COLO668 (cell line): ENCODE measurements at regions not wholly inside any gene's neighbourhood (a gene's known extent, or its start where the extent isn't known, plus 50 kb on each side); places are given as distances from the start of the nearest gene placed in this dataset.
A peak's percentile ranks its signal among the peaks of the same experiment; 100 is the strongest.

Source experiments
- DNase-seq: peaks from one replicate; lab custom pipeline; 2025; ENCODE audit not compliant: unreplicated experiment; lab: John Stamatoyannopoulos, UW

GRCh38 chr1:38269923-38270848 is 223.6 kb upstream of the POU3F1 start:
- DNase-seq = no peak

DNA sequence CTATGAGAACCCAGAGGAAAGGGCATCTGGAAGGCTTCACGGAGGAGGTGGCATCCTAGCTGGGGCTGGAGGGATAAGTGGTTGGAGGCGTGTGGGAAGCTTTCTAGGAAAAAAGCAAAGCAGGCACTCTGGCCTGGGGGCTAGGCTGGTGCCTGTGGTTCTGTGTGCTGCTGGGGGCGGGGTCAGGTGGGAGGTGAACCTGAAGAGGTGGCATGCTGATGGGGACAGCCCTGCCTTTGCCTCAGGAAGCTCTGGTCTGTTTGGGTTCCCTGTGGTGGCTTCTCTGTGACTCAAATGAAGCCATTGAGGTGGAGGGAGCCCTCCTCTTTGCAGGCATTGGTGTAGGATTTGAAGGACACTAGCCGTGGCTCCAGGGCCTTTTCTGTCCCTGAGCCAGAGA is 221.6 kb upstream of the POU3F1 start:
- DNase-seq = no peak

- no peak for DNase-seq
Observed at GRCh38 chr1:38267037-38268036, 220.7 kb upstream of the POU3F1 start.

- peak; percentile 44 for DNase-seq
Observed at GRCh38 chr1:38266197-38266520, 219.6 kb upstream of the POU3F1 start.

DNA sequence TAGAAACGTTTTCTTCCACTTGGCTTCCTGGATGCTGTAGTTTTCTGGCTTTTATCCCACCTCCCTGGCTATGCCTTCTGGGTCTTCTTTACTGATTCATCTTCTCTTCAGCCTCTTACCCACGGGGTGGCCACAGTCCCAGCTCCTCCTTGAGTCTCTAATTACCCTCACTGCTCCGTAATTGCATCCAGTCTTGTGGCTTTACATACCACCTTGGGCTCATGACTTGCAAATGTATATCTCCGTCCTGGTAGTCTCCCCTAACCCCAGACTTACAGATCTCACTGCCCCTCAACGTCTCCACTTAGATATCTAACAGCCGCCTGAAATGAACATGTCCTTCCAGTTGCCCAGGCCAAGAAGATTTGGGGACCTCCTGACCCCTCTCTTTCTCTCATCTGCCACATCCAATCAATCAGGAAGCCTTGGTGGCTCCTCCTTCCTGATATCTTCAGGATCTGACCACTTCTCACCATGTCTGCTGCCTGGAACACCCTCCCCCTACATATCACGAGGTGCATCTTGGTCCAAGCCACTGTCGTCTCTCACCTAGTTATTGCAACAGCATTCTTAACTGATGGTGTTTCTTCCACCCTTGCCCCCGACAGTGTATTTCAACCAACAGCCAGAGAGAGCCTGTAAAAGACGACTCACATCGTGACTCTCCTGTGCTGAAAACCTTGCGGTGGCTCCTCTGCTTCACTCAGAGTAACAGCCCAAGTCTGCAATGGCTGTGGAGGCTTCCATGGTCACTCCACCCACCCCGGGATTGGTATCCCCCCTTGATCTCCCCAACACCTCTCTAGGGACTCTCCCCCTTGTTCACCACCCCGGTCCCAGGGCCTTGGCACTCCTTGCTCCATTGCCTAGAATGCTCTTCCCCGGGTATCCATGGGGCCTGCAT is 219.0 kb upstream of the POU3F1 start:
- DNase-seq = no peak

- no peak for DNase-seq
Observed at GRCh38 chr1:38263438-38263837, 216.8 kb upstream of the POU3F1 start.

GRCh38 chr1:38261574-38261973 is 215.0 kb upstream of the POU3F1 start:
- DNase-seq = no peak

- no peak for DNase-seq
Observed at GRCh38 chr1:38258085-38258627, 211.6 kb upstream of the POU3F1 start.

DNA sequence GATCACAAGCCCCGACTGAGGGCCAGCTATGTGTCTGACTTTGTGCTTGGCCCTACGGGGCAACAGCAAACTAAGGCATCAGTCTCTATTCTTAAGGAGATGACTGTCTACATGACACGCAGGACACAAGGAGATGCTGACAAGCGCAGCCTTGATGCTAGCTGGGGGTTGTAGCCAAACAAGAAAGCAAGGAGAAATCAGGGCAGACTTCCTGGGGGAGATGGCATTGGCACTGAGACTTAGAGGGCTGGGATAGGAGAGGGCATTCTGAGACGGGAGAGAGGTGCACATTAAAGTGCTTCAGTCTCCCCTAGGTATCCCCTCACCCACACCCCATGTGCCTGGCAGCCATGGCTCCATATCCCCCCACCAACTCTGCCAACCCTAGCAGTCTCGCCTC is 210.8 kb upstream of the POU3F1 start:
- DNase-seq = no peak

DNA sequence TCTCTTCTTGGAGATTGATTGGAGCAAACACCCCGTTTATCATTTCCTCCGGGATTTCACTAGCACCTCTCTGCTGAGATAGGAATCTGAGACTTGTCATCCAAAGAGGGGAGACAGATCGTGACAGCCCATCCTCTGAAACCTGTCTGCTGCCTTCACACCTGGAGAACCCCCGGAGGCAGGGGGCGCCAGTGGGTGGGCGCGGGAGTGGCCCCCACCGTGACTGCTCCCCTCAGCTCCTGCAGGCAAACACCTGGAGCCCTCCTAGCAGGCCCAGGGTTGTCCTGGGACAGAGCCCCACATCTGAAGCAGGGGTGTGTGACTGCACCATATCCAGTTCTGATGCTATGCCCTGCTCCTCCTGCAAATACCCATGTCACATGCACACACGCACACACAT is 209.5 kb upstream of the POU3F1 start:
- DNase-seq = no peak

- no peak for DNase-seq
Observed at GRCh38 chr1:38253314-38253713, 206.7 kb upstream of the POU3F1 start.

DNA sequence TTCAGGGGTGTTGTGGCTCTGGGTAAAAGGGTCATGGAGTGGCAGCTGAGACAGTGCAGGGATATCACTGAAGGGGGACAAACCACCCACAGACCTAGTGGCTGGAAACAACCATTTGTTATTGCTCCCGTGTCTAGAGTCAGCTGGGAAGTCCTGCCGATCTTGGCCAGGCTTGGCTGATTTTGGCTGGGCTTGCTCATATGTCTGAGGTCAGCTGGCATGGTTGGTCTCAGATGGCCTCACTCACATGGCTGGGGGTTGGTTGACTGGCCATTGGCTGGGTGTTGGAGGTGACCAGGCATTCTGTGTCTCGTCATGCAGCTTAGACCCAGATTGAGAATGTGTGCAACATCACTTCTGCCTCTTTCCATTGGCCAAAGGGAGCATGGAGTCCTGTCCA is 203.8 kb upstream of the POU3F1 start:
- no peak for DNase-seq

GRCh38 chr1:38249001-38249400 is 202.4 kb upstream of the POU3F1 start:
- DNase-seq = no peak

GRCh38 chr1:38246955-38247952 is 200.7 kb upstream of the POU3F1 start:
- peak; percentile 73 for DNase-seq

GRCh38 chr1:38244218-38244845 is 197.7 kb upstream of the POU3F1 start:
- DNase-seq = peak; percentile 70

DNA sequence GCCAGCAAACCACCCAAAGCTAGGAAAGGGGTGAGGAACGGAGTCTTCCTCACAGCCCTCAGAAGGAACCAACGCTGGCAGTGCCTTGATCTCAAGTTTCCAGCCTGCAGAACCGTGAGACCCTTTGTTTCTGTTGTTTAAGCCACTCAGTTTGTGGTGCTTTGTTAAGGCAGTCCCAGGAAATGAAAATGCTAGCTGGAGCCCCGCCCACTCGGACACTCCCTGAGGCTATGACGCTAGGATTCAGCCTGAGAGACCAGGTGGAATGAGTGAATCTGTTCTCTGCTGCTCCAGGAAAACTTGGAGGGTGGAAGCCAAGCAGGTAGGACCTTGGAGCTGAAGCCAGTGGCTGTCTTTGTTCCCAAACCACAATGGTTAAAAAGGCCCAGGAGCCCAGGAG is 196.5 kb upstream of the POU3F1 start:
- peak; percentile 69 for DNase-seq

DNA sequence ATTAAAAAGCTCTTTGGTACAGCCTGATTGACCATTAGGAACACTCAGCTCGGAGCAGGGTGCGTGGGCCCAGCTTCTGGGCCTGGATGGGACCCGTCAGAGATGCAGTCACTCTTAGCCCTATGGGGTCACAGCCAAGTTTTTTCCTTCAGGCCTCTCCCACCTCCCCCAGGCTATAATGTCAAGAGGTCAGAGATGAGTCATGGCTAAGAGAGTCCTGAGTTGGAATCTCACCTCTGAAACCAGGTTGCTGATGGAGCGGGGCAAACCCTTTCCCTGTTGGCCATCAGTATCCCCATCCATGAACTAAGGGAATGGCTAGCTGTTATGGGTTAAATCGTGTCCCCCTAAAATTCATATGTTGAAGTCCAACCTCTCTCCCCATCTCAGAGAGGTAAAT is 195.9 kb upstream of the POU3F1 start:
- DNase-seq = no peak

DNA sequence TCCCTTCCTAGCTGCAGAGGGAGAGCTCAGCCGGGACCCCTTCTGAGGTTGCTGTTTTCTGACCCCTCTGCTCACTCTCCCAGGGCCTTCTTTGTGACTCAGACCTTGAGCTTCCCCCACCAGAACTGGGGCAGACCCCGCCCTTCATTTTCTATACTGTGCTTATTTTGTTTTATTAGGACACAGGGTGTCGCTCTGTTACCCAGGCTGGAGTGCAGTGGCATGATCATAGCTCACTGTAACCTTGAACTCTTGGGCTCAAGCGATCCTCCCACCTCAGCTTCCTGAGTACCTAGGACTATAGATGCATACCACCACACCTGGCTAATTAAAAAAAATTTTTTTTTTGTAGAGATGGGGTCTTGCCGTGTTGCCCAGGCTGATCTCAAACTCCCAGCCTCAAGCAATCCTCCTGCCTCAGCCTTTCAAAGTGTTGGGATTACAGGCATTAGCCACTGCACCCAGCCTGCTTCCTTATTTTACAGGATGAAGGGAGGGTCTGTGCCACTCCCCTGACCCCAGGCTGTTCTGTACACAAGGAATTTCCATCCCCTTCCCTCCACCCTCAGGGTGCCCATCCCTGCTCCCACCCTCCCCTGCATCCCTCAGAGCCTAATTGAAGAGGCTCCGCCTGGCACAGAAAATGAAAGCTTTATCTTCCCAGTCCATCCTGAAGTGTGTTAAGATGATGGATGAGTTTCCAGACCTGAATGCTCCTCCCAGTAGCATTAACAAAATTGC is 195.2 kb upstream of the POU3F1 start:
- DNase-seq = no peak
